22Rv1 (cell line): ENCODE measurements at regions not wholly inside any gene's neighbourhood (a gene's known extent, or its start where the extent isn't known, plus 50 kb on each side); places are given as distances from the start of the nearest gene placed in this dataset.

Experiments
- CTCF ChIP-seq: fragments of 450-650 bp; IDR thresholded peaks from 2 replicates; pipeline ENCODE4 v1.5.1; 2017; ENCODE audit warnings: mild to moderate bottlenecking
- ZFX ChIP-seq: fragments of 450-650 bp; IDR thresholded peaks from 2 replicates; pipeline ENCODE4 v1.6.1; 2017; ENCODE audit warnings: antibody characterized with exemption, borderline replicate concordance

GRCh38 chr21:30963502-30963901 is 74.8 kb downstream of the KRTAP19-8 start:
- no peak for TF ChIP-seq CTCF
- TF ChIP-seq ZFX: no peak
